ENCODE measurements at regions not wholly inside any gene's neighbourhood (a gene's known extent, or its start where the extent isn't known, plus 50 kb on each side); places are given as distances from the start of the nearest gene placed in this dataset.

- ChIA-PET POLR2A (no interaction called here), CTCF (ENCODE audit: low intra/inter-chr PET ratio) (no interaction called here)
- Histone ChIP-seq H3K4me1 (replicated peaks in 1 of 2; ENCODE audit: control insufficient read depth in 2 of 2, insufficient read depth in 2 of 2, low read length in 2 of 2) (no peaks in the 10 kb centered on the region), H3K9ac (ENCODE audit: insufficient read depth in 1 of 2, low read depth in 2 of 2, low read length in 2 of 2) (no peak overlapping the region), H3K36me3 (ENCODE audit: control insufficient read depth, insufficient read depth, low read length) (no peaks in the 10 kb centered on the region), H3K27ac (ENCODE audit: extremely low read depth, low read depth, low read length) (no peak overlapping the region), H2AFZ (ENCODE audit: low read depth, low read length) (no peak overlapping the region), H3K9me1 (ENCODE audit: control insufficient read depth, insufficient read depth, low read length) (no peaks in the 10 kb centered on the region), H3K4me3 (no peak overlapping the region), H3K27me3 (ENCODE audit: control insufficient read depth in 2 of 2, insufficient read depth in 2 of 2, low read length in 2 of 2) (no peaks in the 10 kb centered on the region), H3K79me2 (ENCODE audit: control insufficient read depth, insufficient read depth, low read length) (no peaks in the 10 kb centered on the region), H3K4me2 (ENCODE audit: insufficient read depth, low read length) (no peak overlapping the region), H3K9me3 (replicated peaks; ENCODE audit: control insufficient read depth, insufficient read depth, low read depth, low read length) (peaks cover 7% of the 10 kb centered on the region), H4K20me1 (replicated peaks; ENCODE audit: control insufficient read depth, insufficient read depth, low read length) (no peaks in the 10 kb centered on the region)
- intact Hi-C loops (cut with micrococcal nuclease): no loop called here
- no TSS peak for BruUV-seq (replicated peaks)
- in situ Hi-C loops (cut with MboI): no loop called here
- TF ChIP-seq CBX2 (IDR thresholded peaks at IDR 0.05; ENCODE audit: insufficient read depth, low read length, poor library complexity, severe bottlenecking) (no peak), IRF9 (tag; IDR thresholded peaks at IDR 0.05) (no peak), DNMT1 (IDR thresholded peaks at IDR 0.05) (no peak), ZNF224 (CRISPR knock-in tag; IDR thresholded peaks at IDR 0.05) (no peak), ZNF75A (CRISPR knock-in tag; IDR thresholded peaks at IDR 0.05) (no peak), ZNF280B (CRISPR knock-in tag; IDR thresholded peaks at IDR 0.05) (no peak), ZFP1 (CRISPR knock-in tag; IDR thresholded peaks at IDR 0.05) (no peak), ZNF408 (CRISPR knock-in tag; IDR thresholded peaks at IDR 0.05; ENCODE audit: low read depth) (no peak), ASH1L (IDR thresholded peaks at IDR 0.05; ENCODE audit: borderline replicate concordance, low read depth, partially characterized antibody) (no peak), ZNF639 (CRISPR knock-in tag; conservative IDR thresholded peaks at IDR 0.05 in 1 of 2, IDR thresholded peaks at IDR 0.05 in 1 of 2) (no peak), ZC3H11A (IDR thresholded peaks at IDR 0.05; ENCODE audit: low read depth, low read length) (no peak), ZFPM2 (CRISPR knock-in tag; IDR thresholded peaks at IDR 0.05) (no peak), RAD21 (CRISPR knock-in tag; conservative IDR thresholded peaks at IDR 0.05 in 1 of 2, IDR thresholded peaks at IDR 0.05 in 1 of 2) (no peak), CBX3 (IDR thresholded peaks at IDR 0.05; ENCODE audit: borderline replicate concordance in 1 of 2, low read length in 2 of 2) (no peak)
- FAIRE-seq: no peak
- DNase-seq (ENCODE audit: extremely low read depth in 1 of 4, low spot score in 3 of 4): no peak
- WGBS (ENCODE audit: insufficient coverage, low coverage, missing lambda C conversion rate): 3% methylated on average over 3 of the region's 3 CpGs
- no peak for ATAC-seq
These were observed 341.1 kb upstream of the LRRC3B start for GRCh38 chr3:26281284-26281985.

Measured in K562 (cell line).